Natural killer cell (primary cell): ENCODE measurements at regions not wholly inside any gene's neighbourhood (a gene's known extent, or its start where the extent isn't known, plus 50 kb on each side); places are given as distances from the start of the nearest gene placed in this dataset.

Experiments
- ATAC-seq, 3 donors: fragments of 150-1000 bp in 2 of 3; fragments of 200-7000 bp in 1 of 3; cut with Tn5 transposase; 1 replicate in 1 of 3; 2 replicates in 2 of 3; pipeline ENCODE4 v1.10.0; 2021; ENCODE audit warnings: mild to moderate bottlenecking in 2 of 3, moderate library complexity in 2 of 3
- DNase-seq, 2 donors: peaks; one replicate each; pipeline versions ENCODE4 v3.0.0 to v3.0.0-alpha.2; 2013 to 2021; ENCODE audit warnings: mixed read lengths in 1 of 2
- H3K27ac ChIP-seq: one replicate; pipeline ENCODE4 v1.5.1; 2013; ENCODE audit warnings: mild to moderate bottlenecking, low read length
- H3K27me3 ChIP-seq: one replicate; pipeline ENCODE4 v1.6.1; 2013; ENCODE audit warnings: low read length; ENCODE audit not compliant: control insufficient read depth, insufficient read depth
- H3K36me3 ChIP-seq: one replicate; pipeline ENCODE4 v1.6.1; 2013; ENCODE audit warnings: low read length; ENCODE audit not compliant: control insufficient read depth, insufficient read depth
- H3K4me1 ChIP-seq: one replicate; pipeline ENCODE4 v1.6.1; 2013; ENCODE audit warnings: low read length; ENCODE audit not compliant: control insufficient read depth, insufficient read depth
- H3K4me3 ChIP-seq: one replicate; pipeline ENCODE4 v1.5.1; 2013; ENCODE audit warnings: low read length
- H3K9me3 ChIP-seq: one replicate; pipeline ENCODE4 v1.6.1; 2013; ENCODE audit warnings: low read length; ENCODE audit not compliant: control insufficient read depth, insufficient read depth
- H3K27ac Mint-ChIP-seq, 2 donors: one replicate each; pipeline ENCODE4 v1.8.0; 2022; ENCODE audit warnings: mild to moderate bottlenecking in 2 of 2, mixed read lengths in 2 of 2, moderate library complexity in 1 of 2
- H3K27me3 Mint-ChIP-seq, 2 donors: one replicate each; pipeline ENCODE4 v1.8.0; 2022; ENCODE audit warnings: low read depth in 2 of 2, mixed read lengths in 2 of 2
- H3K36me3 Mint-ChIP-seq: one replicate; pipeline ENCODE4 v1.8.0; 2022; ENCODE audit warnings: mixed read lengths
- H3K4me1 Mint-ChIP-seq, 2 donors: one replicate each; pipeline ENCODE4 v1.8.0; 2022; ENCODE audit warnings: mixed read lengths in 2 of 2
- H3K4me3 Mint-ChIP-seq: one replicate; pipeline ENCODE4 v1.8.0; 2022; ENCODE audit warnings: mild to moderate bottlenecking, moderate library complexity, mixed read lengths
- H3K9me3 Mint-ChIP-seq, 2 donors: one replicate each; pipeline ENCODE4 v1.8.0; 2022; ENCODE audit warnings: mixed read lengths in 2 of 2
- WGBS: methylation state at CpG from one replicate; pipeline ENCODE4 v1.1.7; 2013; ENCODE audit warnings: missing lambda C conversion rate; ENCODE audit not compliant: insufficient coverage; 5-methylcytosine and 5-hydroxymethylcytosine counted together
- intact Hi-C: fragments of 100-400 bp; cut with micrococcal nuclease; formaldehyde crosslinking; loops from one replicate; pipeline ENCODE4 v1.14.2; 2022
- TF ChIP-seq, protein P1 (sequence below): fragments of 200-600 bp; IDR thresholded peaks from one replicate; pipeline ENCODE4 v1.8.0; 2022; ENCODE audit warnings: antibody characterized with exemption

- Histone ChIP-seq H3K27ac (no peak overlapping the region), H3K4me1 (peaks cover 3% of the 10 kb centered on the region), H3K9me3 (no peaks in the 10 kb centered on the region), H3K27me3 (no peaks in the 10 kb centered on the region), H3K4me3 (no peak overlapping the region), H3K36me3 (no peaks in the 10 kb centered on the region)
- H3K4me1 Mint-ChIP-seq = peaks cover 0 to 14% of the 10 kb centered on the region in 2 donors
- intact Hi-C loops = no loop called here
- peak overlapping the region; percentile 50 for H3K4me3 Mint-ChIP-seq
- no peaks in the 10 kb centered on the region for H3K9me3 Mint-ChIP-seq
- H3K36me3 Mint-ChIP-seq = no peaks in the 10 kb centered on the region
- H3K27me3 Mint-ChIP-seq = peaks cover 0 to 6% of the 10 kb centered on the region in 2 donors
- TF ChIP-seq, protein P1, sequence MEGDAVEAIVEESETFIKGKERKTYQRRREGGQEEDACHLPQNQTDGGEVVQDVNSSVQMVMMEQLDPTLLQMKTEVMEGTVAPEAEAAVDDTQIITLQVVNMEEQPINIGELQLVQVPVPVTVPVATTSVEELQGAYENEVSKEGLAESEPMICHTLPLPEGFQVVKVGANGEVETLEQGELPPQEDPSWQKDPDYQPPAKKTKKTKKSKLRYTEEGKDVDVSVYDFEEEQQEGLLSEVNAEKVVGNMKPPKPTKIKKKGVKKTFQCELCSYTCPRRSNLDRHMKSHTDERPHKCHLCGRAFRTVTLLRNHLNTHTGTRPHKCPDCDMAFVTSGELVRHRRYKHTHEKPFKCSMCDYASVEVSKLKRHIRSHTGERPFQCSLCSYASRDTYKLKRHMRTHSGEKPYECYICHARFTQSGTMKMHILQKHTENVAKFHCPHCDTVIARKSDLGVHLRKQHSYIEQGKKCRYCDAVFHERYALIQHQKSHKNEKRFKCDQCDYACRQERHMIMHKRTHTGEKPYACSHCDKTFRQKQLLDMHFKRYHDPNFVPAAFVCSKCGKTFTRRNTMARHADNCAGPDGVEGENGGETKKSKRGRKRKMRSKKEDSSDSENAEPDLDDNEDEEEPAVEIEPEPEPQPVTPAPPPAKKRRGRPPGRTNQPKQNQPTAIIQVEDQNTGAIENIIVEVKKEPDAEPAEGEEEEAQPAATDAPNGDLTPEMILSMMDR = no peak
- peak overlapping the region in 1 of 2 donors; percentile 12 for H3K27ac Mint-ChIP-seq
- DNase-seq (peak in 1 of 2 donors; percentile 3), ATAC-seq (peak in 1 of 3 donors; percentile 61)
- 20% methylated on average over 1 of the region's 1 CpG for WGBS
Measured at GRCh38 chrX:106378616-106379015, 210.5 kb downstream of the PWWP3B start.

- intact Hi-C loops = no loop called here
- Mint-ChIP-seq H3K4me1 (no peaks in the 10 kb centered on the region), H3K27me3 (no peaks in the 10 kb centered on the region), H3K9me3 (no peaks in the 10 kb centered on the region), H3K27ac (no peak overlapping the region), H3K4me3 (no peak overlapping the region), H3K36me3 (no peaks in the 10 kb centered on the region)
- ATAC-seq (no peak), DNase-seq (no peak)
- no peaks in the 10 kb centered on the region for H3K9me3 ChIP-seq
- no peak overlapping the region for H3K27ac ChIP-seq
- no peak overlapping the region for H3K4me3 ChIP-seq
- TF ChIP-seq, protein P1 = no peak
- WGBS = 87% methylated on average over 3 of the region's 4 CpGs
- H3K4me1 ChIP-seq = no peaks in the 10 kb centered on the region
- H3K27me3 ChIP-seq = no peaks in the 10 kb centered on the region
- no peaks in the 10 kb centered on the region for H3K36me3 ChIP-seq
Measured at GRCh38 chrX:106391284-106391911, 220.4 kb upstream of the RADX start.

- no peak overlapping the region for H3K27ac Mint-ChIP-seq
- TF ChIP-seq, protein P1 = no peak
- no peak overlapping the region for H3K27ac ChIP-seq
- intact Hi-C loops = no loop called here
- H3K9me3 Mint-ChIP-seq = no peaks in the 10 kb centered on the region
- H3K36me3 ChIP-seq = no peaks in the 10 kb centered on the region
- H3K9me3 ChIP-seq = no peaks in the 10 kb centered on the region
- DNase-seq = no peak
- no peaks in the 10 kb centered on the region for H3K27me3 Mint-ChIP-seq
- H3K4me1 Mint-ChIP-seq = no peaks in the 10 kb centered on the region
- ATAC-seq = no peak
- WGBS = 88% methylated on average over 1 of the region's 1 CpG
- H3K4me1 ChIP-seq = no peaks in the 10 kb centered on the region
- H3K36me3 Mint-ChIP-seq = no peaks in the 10 kb centered on the region
- H3K27me3 ChIP-seq = no peaks in the 10 kb centered on the region
- H3K4me3 ChIP-seq = no peak overlapping the region
- no peak overlapping the region for H3K4me3 Mint-ChIP-seq
Measured at GRCh38 chrX:106392346-106392745, 219.4 kb upstream of the RADX start.
